ENCODE measurements at regions not wholly inside any gene's neighbourhood (a gene's known extent, or its start where the extent isn't known, plus 50 kb on each side); places are given as distances from the start of the nearest gene placed in this dataset.

DNA sequence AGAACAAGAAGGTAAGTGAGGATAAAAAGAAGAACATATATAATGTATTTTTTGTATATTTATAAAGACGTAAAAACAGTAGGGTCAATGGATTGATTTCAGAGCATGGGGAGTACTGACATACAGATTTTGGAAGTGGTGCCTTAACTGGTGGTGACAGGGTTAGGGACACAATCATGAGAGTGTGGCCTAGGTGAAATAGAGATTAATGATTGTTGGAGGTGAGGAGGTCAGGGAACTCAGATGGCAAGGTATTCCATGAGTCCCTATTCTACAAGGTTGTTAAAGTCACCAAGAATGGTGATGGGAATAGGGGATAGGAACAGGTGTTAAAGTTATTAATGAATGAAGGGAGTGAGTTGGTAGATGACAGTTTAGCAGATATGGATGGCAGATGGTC lies 210.8 kb downstream of the SEMA6A start:
- Histone ChIP-seq H3K79me2 (ENCODE audit: insufficient read depth, low read length) (no peaks in the 10 kb centered on the region), H3K4me3 (ENCODE audit: insufficient read depth, low read length) (no peak overlapping the region), H3K4me2 (ENCODE audit: insufficient read depth, low read length) (no peak overlapping the region), H3K4me1 (ENCODE audit: insufficient read depth, low read length) (no peaks in the 10 kb centered on the region), H3K36me3 (ENCODE audit: insufficient read depth, low read length) (no peaks in the 10 kb centered on the region), H3K27me3 (ENCODE audit: insufficient read depth, low read length) (no peaks in the 10 kb centered on the region), H3K27ac (ENCODE audit: low read depth, low read length) (no peak overlapping the region), H2AFZ (ENCODE audit: low read length) (no peak overlapping the region), H4K20me1 (ENCODE audit: insufficient read depth, low read length) (no peaks in the 10 kb centered on the region), H3K9me3 (ENCODE audit: low read depth, low read length) (no peaks in the 10 kb centered on the region)
- no peak for DNase-seq (ENCODE audit: insufficient read length, low spot score, missing footprints)
- TF ChIP-seq, protein P1, sequence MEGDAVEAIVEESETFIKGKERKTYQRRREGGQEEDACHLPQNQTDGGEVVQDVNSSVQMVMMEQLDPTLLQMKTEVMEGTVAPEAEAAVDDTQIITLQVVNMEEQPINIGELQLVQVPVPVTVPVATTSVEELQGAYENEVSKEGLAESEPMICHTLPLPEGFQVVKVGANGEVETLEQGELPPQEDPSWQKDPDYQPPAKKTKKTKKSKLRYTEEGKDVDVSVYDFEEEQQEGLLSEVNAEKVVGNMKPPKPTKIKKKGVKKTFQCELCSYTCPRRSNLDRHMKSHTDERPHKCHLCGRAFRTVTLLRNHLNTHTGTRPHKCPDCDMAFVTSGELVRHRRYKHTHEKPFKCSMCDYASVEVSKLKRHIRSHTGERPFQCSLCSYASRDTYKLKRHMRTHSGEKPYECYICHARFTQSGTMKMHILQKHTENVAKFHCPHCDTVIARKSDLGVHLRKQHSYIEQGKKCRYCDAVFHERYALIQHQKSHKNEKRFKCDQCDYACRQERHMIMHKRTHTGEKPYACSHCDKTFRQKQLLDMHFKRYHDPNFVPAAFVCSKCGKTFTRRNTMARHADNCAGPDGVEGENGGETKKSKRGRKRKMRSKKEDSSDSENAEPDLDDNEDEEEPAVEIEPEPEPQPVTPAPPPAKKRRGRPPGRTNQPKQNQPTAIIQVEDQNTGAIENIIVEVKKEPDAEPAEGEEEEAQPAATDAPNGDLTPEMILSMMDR (IDR thresholded peaks at IDR 0.05; ENCODE audit: extremely low read depth, low read depth, low read length) = no peak

- Histone ChIP-seq H3K4me1 (ENCODE audit: insufficient read depth, low read length) (no peaks in the 10 kb centered on the region), H2AFZ (ENCODE audit: low read length) (no peak overlapping the region), H3K27ac (ENCODE audit: low read depth, low read length) (no peak overlapping the region), H3K36me3 (ENCODE audit: insufficient read depth, low read length) (no peaks in the 10 kb centered on the region), H3K27me3 (ENCODE audit: insufficient read depth, low read length) (no peaks in the 10 kb centered on the region), H3K4me3 (ENCODE audit: insufficient read depth, low read length) (peak overlapping the region; percentile 47), H4K20me1 (ENCODE audit: insufficient read depth, low read length) (no peaks in the 10 kb centered on the region), H3K79me2 (ENCODE audit: insufficient read depth, low read length) (no peaks in the 10 kb centered on the region), H3K4me2 (ENCODE audit: insufficient read depth, low read length) (peak overlapping the region; percentile 68), H3K9me3 (ENCODE audit: low read depth, low read length) (no peaks in the 10 kb centered on the region)
- no peak for DNase-seq (ENCODE audit: insufficient read length, low spot score, missing footprints)
- TF ChIP-seq, protein P1 (IDR thresholded peaks at IDR 0.05; ENCODE audit: extremely low read depth, low read depth, low read length) = no peak
Observed at GRCh38 chr5:116361979-116362577, 212.5 kb downstream of the SEMA6A start.

GRCh38 chr5:116361171-116361967 lies 213.3 kb downstream of the SEMA6A start:
- peak; percentile 72 for DNase-seq (ENCODE audit: insufficient read length, low spot score, missing footprints)
- no peaks in the 10 kb centered on the region for H3K9me3 ChIP-seq (ENCODE audit: low read depth, low read length)
- peak overlapping the region; percentile 47 for H3K4me3 ChIP-seq (ENCODE audit: insufficient read depth, low read length)
- no peak overlapping the region for H3K27ac ChIP-seq (ENCODE audit: low read depth, low read length)
- no peaks in the 10 kb centered on the region for H3K27me3 ChIP-seq (ENCODE audit: insufficient read depth, low read length)
- peak overlapping the region; percentile 42 for H2AFZ ChIP-seq (ENCODE audit: low read length)
- H3K36me3 ChIP-seq (ENCODE audit: insufficient read depth, low read length) = no peaks in the 10 kb centered on the region
- no peaks in the 10 kb centered on the region for H4K20me1 ChIP-seq (ENCODE audit: insufficient read depth, low read length)
- H3K79me2 ChIP-seq (ENCODE audit: insufficient read depth, low read length) = no peaks in the 10 kb centered on the region
- H3K4me2 ChIP-seq (ENCODE audit: insufficient read depth, low read length) = peak overlapping the region; percentile 68
- TF ChIP-seq, protein P1 (IDR thresholded peaks at IDR 0.05; ENCODE audit: extremely low read depth, low read depth, low read length) = no peak
- no peaks in the 10 kb centered on the region for H3K4me1 ChIP-seq (ENCODE audit: insufficient read depth, low read length)

Data from osteoblast (primary cell).